GM12872 (cell line): ENCODE measurements at regions not wholly inside any gene's neighbourhood (a gene's known extent, or its start where the extent isn't known, plus 50 kb on each side); places are given as distances from the start of the nearest gene placed in this dataset.

Experiments
- TF ChIP-seq, protein P1 (sequence below): IDR thresholded peaks from 3 replicates; pipeline ENCODE4 v1.5.1; 2011; ENCODE audit warnings: low read depth, mild to moderate bottlenecking, low read length, moderate library complexity; ENCODE audit not compliant: insufficient read depth

DNA sequence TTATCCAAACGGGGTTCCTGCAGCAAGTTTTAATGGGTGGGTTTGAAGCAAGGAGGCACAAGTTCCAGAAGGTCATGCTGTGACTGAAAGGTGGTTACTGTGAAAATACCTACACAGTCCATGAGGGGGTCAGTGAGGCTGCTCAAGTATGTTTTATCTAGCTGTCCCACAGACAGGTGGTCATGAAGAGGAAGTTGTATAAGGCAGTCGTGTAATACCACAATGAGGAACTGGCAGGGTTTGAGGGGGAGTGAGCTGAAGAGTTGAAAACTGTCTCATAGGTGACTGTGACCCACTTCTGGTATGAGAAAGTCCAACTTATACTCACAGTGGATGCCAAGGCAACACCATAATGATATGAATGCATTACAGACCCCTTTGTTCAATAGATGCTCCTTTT is 856.8 kb downstream of the OTOL1 start:
- TF ChIP-seq, protein P1, sequence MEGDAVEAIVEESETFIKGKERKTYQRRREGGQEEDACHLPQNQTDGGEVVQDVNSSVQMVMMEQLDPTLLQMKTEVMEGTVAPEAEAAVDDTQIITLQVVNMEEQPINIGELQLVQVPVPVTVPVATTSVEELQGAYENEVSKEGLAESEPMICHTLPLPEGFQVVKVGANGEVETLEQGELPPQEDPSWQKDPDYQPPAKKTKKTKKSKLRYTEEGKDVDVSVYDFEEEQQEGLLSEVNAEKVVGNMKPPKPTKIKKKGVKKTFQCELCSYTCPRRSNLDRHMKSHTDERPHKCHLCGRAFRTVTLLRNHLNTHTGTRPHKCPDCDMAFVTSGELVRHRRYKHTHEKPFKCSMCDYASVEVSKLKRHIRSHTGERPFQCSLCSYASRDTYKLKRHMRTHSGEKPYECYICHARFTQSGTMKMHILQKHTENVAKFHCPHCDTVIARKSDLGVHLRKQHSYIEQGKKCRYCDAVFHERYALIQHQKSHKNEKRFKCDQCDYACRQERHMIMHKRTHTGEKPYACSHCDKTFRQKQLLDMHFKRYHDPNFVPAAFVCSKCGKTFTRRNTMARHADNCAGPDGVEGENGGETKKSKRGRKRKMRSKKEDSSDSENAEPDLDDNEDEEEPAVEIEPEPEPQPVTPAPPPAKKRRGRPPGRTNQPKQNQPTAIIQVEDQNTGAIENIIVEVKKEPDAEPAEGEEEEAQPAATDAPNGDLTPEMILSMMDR: no peak

DNA sequence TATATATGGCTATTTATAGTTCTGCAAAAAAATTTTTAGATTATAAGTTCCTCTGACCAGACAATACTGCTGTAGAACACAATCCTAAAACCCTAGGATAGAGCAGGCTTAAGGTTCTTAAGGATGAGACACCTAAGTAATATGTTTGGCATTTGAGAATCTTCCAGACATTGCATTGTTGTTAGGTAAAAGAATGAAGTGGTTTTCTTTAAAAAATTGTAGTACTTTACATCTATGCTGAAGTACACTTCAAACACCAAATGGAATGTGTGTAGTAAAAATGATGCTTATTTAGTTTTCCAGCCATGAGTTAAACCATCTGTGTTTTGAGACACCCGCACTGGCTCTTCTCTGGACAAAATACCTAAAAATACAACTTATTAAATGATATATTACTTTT is 857.7 kb downstream of the OTOL1 start:
- TF ChIP-seq, protein P1: no peak

DNA sequence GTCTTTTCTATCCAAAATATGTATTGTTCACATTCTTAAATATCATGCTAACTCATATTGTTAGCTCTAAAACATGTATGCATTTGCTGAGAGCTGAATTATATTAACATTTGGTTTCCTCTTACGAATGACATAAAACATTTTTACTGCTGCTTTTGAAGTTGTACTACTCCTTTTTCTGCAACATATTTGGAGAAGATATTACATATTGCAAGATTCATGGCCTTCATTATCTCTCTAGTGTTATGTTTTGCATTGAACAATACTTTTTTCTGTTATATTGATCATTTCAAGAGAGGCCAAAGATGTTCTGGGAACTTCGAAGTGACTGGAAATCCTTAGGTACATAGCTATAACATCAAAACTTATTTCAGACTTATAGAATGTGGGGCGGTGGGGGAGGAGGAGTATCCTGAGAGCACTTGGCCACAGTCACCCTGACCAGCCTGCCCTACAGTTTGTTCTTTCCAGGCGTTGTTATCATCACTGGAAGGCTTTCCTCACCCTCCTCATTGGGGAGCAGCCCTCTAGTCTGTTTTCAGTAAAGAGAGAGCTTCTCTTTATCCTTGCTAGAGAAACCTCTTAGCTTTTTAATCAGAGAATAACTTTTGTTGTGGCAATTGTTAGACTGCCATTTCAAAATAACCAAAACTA is 868.6 kb downstream of the OTOL1 start:
- TF ChIP-seq, protein P1: no peak

DNA sequence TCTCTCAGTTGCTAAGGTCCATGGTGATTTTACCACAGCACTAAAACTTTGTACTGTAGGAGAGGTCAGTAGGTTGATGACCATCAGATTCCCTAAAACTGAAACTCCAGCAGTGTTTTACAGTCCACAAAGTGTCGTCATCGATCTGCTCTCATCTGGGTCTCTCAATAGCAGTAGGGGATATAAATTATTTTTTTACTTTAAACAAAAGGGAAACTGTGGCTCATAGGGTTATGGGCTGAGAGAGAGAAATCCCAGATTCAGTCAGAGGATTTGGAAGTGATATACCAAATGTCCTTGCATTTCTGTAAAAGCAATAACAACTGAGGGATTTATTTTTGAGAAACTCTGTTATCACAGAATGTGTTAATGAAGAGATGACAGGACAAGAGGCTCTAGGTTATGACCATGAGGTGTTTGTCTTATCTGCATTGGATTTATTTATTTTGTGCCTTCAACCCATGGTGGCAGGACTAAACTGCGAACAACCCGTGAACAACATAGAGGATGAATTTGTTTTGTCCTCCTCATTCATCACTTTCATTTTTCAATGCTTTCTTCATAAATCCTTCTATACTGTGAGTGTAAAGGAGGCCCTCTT is 869.7 kb downstream of the OTOL1 start:
- TF ChIP-seq, protein P1: no peak

DNA sequence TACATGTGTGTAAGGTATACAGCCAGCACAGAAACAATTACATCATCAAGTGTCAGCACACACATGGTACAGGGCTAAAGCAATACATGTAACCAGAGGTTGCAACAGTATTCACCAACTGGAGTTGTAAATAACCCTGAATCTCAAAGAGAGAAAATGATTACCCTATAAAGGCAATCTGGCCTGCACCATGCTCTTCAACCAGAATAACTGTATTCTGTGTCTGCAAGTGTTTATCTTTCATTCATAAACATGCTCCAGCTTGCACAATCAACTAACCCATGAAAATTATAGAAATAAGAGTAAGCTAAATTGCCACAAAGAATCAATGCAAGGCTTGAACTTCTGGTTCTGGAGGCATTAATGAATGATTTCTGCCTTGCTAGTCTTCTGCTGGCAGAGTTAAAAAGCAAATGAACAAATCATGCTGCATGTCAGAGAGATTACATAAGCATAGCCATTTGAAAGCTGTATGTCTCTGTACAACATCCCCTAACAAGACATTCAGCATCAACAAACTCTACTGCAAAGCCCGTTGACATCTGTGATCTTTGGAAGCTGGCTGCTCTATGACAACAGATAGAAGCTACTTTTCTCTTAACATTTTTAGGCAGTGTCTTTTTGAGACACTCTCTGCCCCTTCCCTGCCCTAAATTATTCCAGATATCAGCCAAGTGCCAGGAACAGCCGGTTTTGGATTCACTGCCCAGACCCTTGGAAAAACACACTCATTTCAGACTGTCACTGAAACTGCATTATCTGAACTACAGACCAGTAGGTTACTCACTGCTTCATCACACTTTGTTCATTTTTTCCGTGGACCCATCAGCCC is 871.0 kb downstream of the OTOL1 start:
- TF ChIP-seq, protein P1: no peak

DNA sequence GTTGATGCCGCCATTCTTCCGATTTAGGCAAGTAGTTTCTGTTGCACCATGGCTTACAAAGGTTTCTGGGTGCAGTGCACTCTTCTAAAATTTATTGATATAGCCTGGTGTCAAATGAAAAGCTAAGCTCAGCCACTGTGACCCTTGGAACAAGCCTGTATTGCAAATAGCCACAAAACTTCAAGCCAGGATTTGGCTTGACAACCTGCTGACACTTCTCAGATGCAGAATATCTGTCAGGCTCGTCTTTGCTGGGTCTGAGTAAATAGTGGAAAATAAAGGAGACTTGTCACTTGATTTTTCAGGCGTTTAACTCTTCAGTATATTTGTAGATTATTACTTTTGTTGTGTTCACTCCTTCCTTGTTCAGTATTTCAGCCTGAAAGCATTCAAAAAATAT is 871.8 kb downstream of the OTOL1 start:
- TF ChIP-seq, protein P1: no peak

DNA sequence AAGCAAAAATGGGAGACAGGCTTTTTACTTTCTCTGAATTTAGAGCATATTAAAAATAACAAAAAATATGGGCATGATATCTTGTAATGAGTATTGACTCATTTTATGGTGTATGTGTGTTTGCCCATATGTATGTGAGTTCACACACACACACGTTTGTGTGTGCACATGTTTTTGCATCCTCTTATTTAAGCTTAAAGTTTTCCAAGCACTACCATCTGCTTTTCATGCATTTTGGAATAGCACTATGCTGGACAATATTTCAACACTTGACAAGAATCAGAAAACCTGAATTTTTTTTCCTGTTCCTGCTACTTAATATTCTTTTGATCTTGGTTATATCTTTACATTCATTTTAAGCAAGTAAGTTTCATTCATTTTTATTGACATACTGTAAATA is 872.7 kb downstream of the OTOL1 start:
- TF ChIP-seq, protein P1: no peak
